H1 (cell line): ENCODE measurements at regions not wholly inside any gene's neighbourhood (a gene's known extent, or its start where the extent isn't known, plus 50 kb on each side); places are given as distances from the start of the nearest gene placed in this dataset.

Experiments
- CTCF ChIA-PET: fragments of 300-600 bp; sonication (Branson Sonifier 250); formaldehyde crosslinking; loops from one replicate; lab custom pipeline; 2021; ENCODE audit not compliant: partially characterized antibody; lab: Charles Lee
- POLR2A ChIA-PET: fragments of 300-600 bp; sonication (Branson Sonifier 250); formaldehyde crosslinking; loops from one replicate; lab custom pipeline; 2021; ENCODE audit warnings: inconsistent platforms; ENCODE audit not compliant: partially characterized antibody; lab: Charles Lee
- DNase-seq, 2 experiments: peaks; one replicate each; pipeline versions ENCODE4 v3.0.0 to v3.0.0-alpha.2; 2010 to 2022; ENCODE audit warnings: low spot score in 2 of 2, low read depth in 1 of 2, mixed read lengths in 1 of 2
- FAIRE-seq: peaks from 2 replicates; lab custom pipeline; 2011; peaks lifted over from hg19 to GRCh38; lab: Jason Lieb, UNC
- H2AFZ ChIP-seq: 2 replicates; pipeline ENCODE4 v1.8.1; 2012; ENCODE audit warnings: low read length, inconsistent platforms
- H2AK5ac ChIP-seq: 2 replicates; pipeline ENCODE4 v1.6.1; 2013; ENCODE audit warnings: low read depth, low read length
- H2BK120ac ChIP-seq: replicated peaks from 2 replicates; pipeline ENCODE3; 2013; ENCODE audit warnings: low read depth, low read length, inconsistent platforms
- H2BK12ac ChIP-seq: 2 replicates; pipeline ENCODE4 v1.6.1; 2013; ENCODE audit warnings: low read depth, low read length
- H2BK15ac ChIP-seq: 2 replicates; pipeline ENCODE4 v1.6.1; 2013; ENCODE audit warnings: low read length
- H2BK20ac ChIP-seq: 2 replicates; pipeline ENCODE4 v1.6.1; 2013; ENCODE audit warnings: low read length
- H2BK5ac ChIP-seq: 2 replicates; pipeline ENCODE4 v1.6.1; 2013; ENCODE audit warnings: low read depth, low read length
- H3K14ac ChIP-seq: 2 replicates; pipeline ENCODE4 v1.6.1; 2013; ENCODE audit warnings: inconsistent platforms; ENCODE audit not compliant: insufficient read length
- H3K18ac ChIP-seq: 2 replicates; pipeline ENCODE4 v1.6.1; 2013; ENCODE audit warnings: low read length; ENCODE audit errors: extremely low read depth
- H3K23ac ChIP-seq: 2 replicates; pipeline ENCODE4 v1.6.1; 2013; ENCODE audit warnings: inconsistent platforms; ENCODE audit not compliant: insufficient read length
- H3K23me2 ChIP-seq: 2 replicates; pipeline ENCODE4 v1.6.1; 2013; ENCODE audit warnings: low read depth, low read length
- H3K27ac ChIP-seq: 2 replicates; pipeline ENCODE4 v1.6.1; 2011; ENCODE audit warnings: low read depth, low read length, inconsistent platforms
- H3K27me3 ChIP-seq, 4 experiments: replicated peaks in 1 of 4; 1 replicate in 1 of 4; 2 replicates in 3 of 4; pipeline versions ENCODE4 v1.6.1 to v1.8.1; 2011 to 2013; ENCODE audit warnings: low read length in 3 of 4, mild to moderate bottlenecking in 3 of 4, inconsistent platforms in 2 of 4, mixed read lengths in 2 of 4, moderate library complexity in 1 of 4; ENCODE audit not compliant: control insufficient read depth in 3 of 4, insufficient read depth in 3 of 4; ENCODE audit errors: extremely low read depth in 1 of 4
- H3K36me3 ChIP-seq, 4 experiments: 2 replicates each; pipeline versions ENCODE4 v1.6.1 to v1.8.1; 2011 to 2013; ENCODE audit warnings: mild to moderate bottlenecking in 4 of 4, low read length in 3 of 4, moderate library complexity in 2 of 4, control low read depth in 1 of 4, inconsistent platforms in 1 of 4; ENCODE audit not compliant: insufficient read depth in 4 of 4, control insufficient read depth in 2 of 4
- H3K4ac ChIP-seq: replicated peaks from 2 replicates; pipeline ENCODE3; 2013; ENCODE audit warnings: low read length, low read depth, mixed read lengths, inconsistent platforms; ENCODE audit not compliant: insufficient read length
- H3K4me1 ChIP-seq, 4 experiments: replicated peaks in 1 of 4; 1 replicate in 1 of 4; 2 replicates in 3 of 4; pipeline versions ENCODE4 v1.6.1 to v1.8.1; 2011 to 2013; ENCODE audit warnings: low read length in 3 of 4, inconsistent platforms in 2 of 4, mixed read lengths in 1 of 4; ENCODE audit not compliant: insufficient read depth in 4 of 4, control insufficient read depth in 3 of 4
- H3K4me2 ChIP-seq, 2 experiments: 2 replicates each; pipeline versions ENCODE4 v1.6.1 to v1.8.1; 2011 to 2013; ENCODE audit warnings: low read depth in 2 of 2, low read length in 2 of 2, control low read depth in 1 of 2, inconsistent platforms in 1 of 2, mild to moderate bottlenecking in 1 of 2; ENCODE audit not compliant: insufficient read depth in 1 of 2
- H3K4me3 ChIP-seq, 4 experiments: fragments of 200-600, 300-600 bp in 1 of 4; sonication (generic), shearing (Covaris generic), sonication (Bioruptor Twin) in 1 of 4; 2 replicates each; pipeline versions ENCODE4 v1.5.1 to v1.8.1; 2011 to 2016; ENCODE audit warnings: low read length in 4 of 4, low read depth in 3 of 4, control low read depth in 2 of 4, inconsistent platforms in 2 of 4, mild to moderate bottlenecking in 2 of 4, mixed read lengths in 1 of 4, moderate library complexity in 1 of 4; ENCODE audit not compliant: insufficient read depth in 2 of 4; ENCODE audit errors: extremely low read depth in 1 of 4
- H3K56ac ChIP-seq: replicated peaks from 2 replicates; pipeline ENCODE3; 2013; ENCODE audit warnings: low read depth, mild to moderate bottlenecking, mixed read lengths, low read length, inconsistent platforms; ENCODE audit not compliant: insufficient read length
- H3K79me1 ChIP-seq: 2 replicates; pipeline ENCODE4 v1.6.1; 2013; ENCODE audit warnings: low read depth, low read length, control low read depth
- H3K79me2 ChIP-seq, 2 experiments: 2 replicates each; pipeline versions ENCODE4 v1.6.1 to v1.8.1; 2012 to 2013; ENCODE audit warnings: low read length in 2 of 2, mild to moderate bottlenecking in 2 of 2, inconsistent platforms in 1 of 2; ENCODE audit not compliant: insufficient read depth in 2 of 2, control insufficient read depth in 1 of 2
- H3K9ac ChIP-seq, 4 experiments: replicated peaks in 1 of 4; 1 replicate in 1 of 4; 2 replicates in 3 of 4; pipeline versions ENCODE4 v1.6.1 to v1.8.1; 2011 to 2013; ENCODE audit warnings: low read depth in 3 of 4, low read length in 3 of 4, control low read depth in 2 of 4, mild to moderate bottlenecking in 2 of 4, moderate library complexity in 2 of 4, inconsistent platforms in 1 of 4; ENCODE audit errors: extremely low read depth in 1 of 4
- H3K9me3 ChIP-seq, 2 experiments: 2 replicates each; pipeline versions ENCODE4 v1.6.1 to v1.8.1; 2012 to 2013; ENCODE audit warnings: mild to moderate bottlenecking in 2 of 2, moderate library complexity in 2 of 2, control low read depth in 1 of 2, inconsistent platforms in 1 of 2, low read depth in 1 of 2, low read length in 1 of 2, mixed read lengths in 1 of 2; ENCODE audit not compliant: insufficient read depth in 2 of 2
- H4K20me1 ChIP-seq, 2 experiments: replicated peaks in 1 of 2; 2 replicates each; pipeline versions ENCODE3 to v1.8.1; 2011 to 2013; ENCODE audit warnings: inconsistent platforms in 2 of 2, low read length in 2 of 2, mild to moderate bottlenecking in 1 of 2; ENCODE audit not compliant: insufficient read depth in 2 of 2, control insufficient read depth in 1 of 2
- H4K5ac ChIP-seq: 2 replicates; pipeline ENCODE4 v1.6.1; 2013; ENCODE audit warnings: low read length, low read depth, mixed read lengths, inconsistent platforms; ENCODE audit not compliant: insufficient read length
- H4K8ac ChIP-seq: 2 replicates; pipeline ENCODE4 v1.8.0; 2013; ENCODE audit warnings: mild to moderate bottlenecking, moderate library complexity, low read length, inconsistent platforms; ENCODE audit not compliant: insufficient read depth; ENCODE audit errors: extremely low read depth
- H4K91ac ChIP-seq: replicated peaks from 2 replicates; pipeline ENCODE3; 2013; ENCODE audit warnings: low read length, mixed read lengths, inconsistent platforms; ENCODE audit not compliant: insufficient read length
- BCL11A ChIP-seq, 2 experiments: IDR thresholded peaks; one replicate each; pipeline ENCODE4 v1.6.1; 2011; ENCODE audit warnings: low read depth in 2 of 2, low read length in 2 of 2, mild to moderate bottlenecking in 2 of 2
- BRCA1 ChIP-seq: IDR thresholded peaks from 2 replicates; pipeline ENCODE4 v1.6.1; 2012; ENCODE audit warnings: low read depth, low read length, improper control_type of control experiment
- EGR1 ChIP-seq: IDR thresholded peaks from 2 replicates; pipeline ENCODE4 v1.6.1; 2011; ENCODE audit warnings: low read depth, low read length, borderline replicate concordance
- KDM4A ChIP-seq: IDR thresholded peaks from one replicate; pipeline ENCODE4 v1.7.1; 2012; ENCODE audit warnings: low read depth, mild to moderate bottlenecking, moderate library complexity, low read length, inconsistent platforms; ENCODE audit not compliant: severe bottlenecking
- NRF1 ChIP-seq: IDR thresholded peaks from 2 replicates; pipeline ENCODE4 v1.6.1; 2011; ENCODE audit warnings: mild to moderate bottlenecking, low read depth, low read length, improper control_type of control experiment
- RAD21 ChIP-seq, 2 experiments: IDR thresholded peaks in 1 of 2; conservative IDR thresholded peaks in 1 of 2; 2 replicates each; pipeline ENCODE4 v1.6.1; 2011; ENCODE audit warnings: low read depth in 2 of 2, low read length in 2 of 2, improper control_type of control experiment in 1 of 2, inconsistent platforms in 1 of 2, mild to moderate bottlenecking in 1 of 2, moderate library complexity in 1 of 2
- TAF1 ChIP-seq: IDR thresholded peaks from 2 replicates; pipeline ENCODE4 v1.6.1; 2011; ENCODE audit warnings: mild to moderate bottlenecking, low read depth, low read length
- WGBS, 2 experiments: shearing (Covaris generic) in 1 of 2; methylation state at CpG; one replicate each; pipeline versions ENCODE4 v1.1.6 to v1.1.7; 2013 to 2015; ENCODE audit warnings: low lambda C conversion rate in 2 of 2, mixed read lengths in 2 of 2, inconsistent platforms in 1 of 2, low coverage in 1 of 2, missing lambda C conversion rate in 1 of 2; ENCODE audit not compliant: insufficient replicate concordance in 2 of 2, insufficient coverage in 1 of 2, insufficient read length in 1 of 2; ENCODE audit errors: extremely low coverage in 1 of 2, missing lambda C conversion rate in 1 of 2; 5-methylcytosine and 5-hydroxymethylcytosine counted together

- H4K8ac ChIP-seq: no peak overlapping the region
- no peaks in the 10 kb centered on the region; a peak in 1 of 7 replicates for H3K27me3 ChIP-seq
- no peak overlapping the region for H3K56ac ChIP-seq
- H4K20me1 ChIP-seq: no peaks in the 10 kb centered on the region
- H2BK120ac ChIP-seq: no peak overlapping the region
- H3K14ac ChIP-seq: no peak overlapping the region
- no peak overlapping the region for H2BK15ac ChIP-seq
- H4K5ac ChIP-seq: no peak overlapping the region
- H3K79me1 ChIP-seq: no peaks in the 10 kb centered on the region
- no peak overlapping the region for H3K4me2 ChIP-seq
- H2BK20ac ChIP-seq: no peak overlapping the region; the same call in 1 of the 2 replicates
- H4K91ac ChIP-seq: no peak overlapping the region
- 93% methylated on average over 14 of the region's 14 CpGs; no CpG with 5 or more reads in 1 of the 2 experiments for WGBS, 2 experiments
- peaks cover 1% of the 10 kb centered on the region; the same call in 1 of the 2 replicates for H3K23me2 ChIP-seq
- TF ChIP-seq BRCA1 (no peak), BCL11A (IDR thresholded peaks at IDR 0.05; ENCODE audit: low read depth in 2 of 2, low read length in 2 of 2) (no peak), TAF1 (no peak), KDM4A (no peak), RAD21 (IDR thresholded peaks at IDR 0.05 in 1 of 2, conservative IDR thresholded peaks at IDR 0.05 in 1 of 2; ENCODE audit: low read depth in 2 of 2, low read length in 2 of 2) (no peak), EGR1 (no peak), NRF1 (no peak)
- H3K18ac ChIP-seq: no peak overlapping the region
- no peak overlapping the region for H2AK5ac ChIP-seq
- H3K79me2 ChIP-seq: no peaks in the 10 kb centered on the region
- ChIA-PET CTCF (interaction anchor here (1.3 kb wide), 2 partner anchors 12 to 34 kb away, joined by 4 read pairs; no protein-coding TSS in a partner anchor), POLR2A (no interaction called here)
- H3K23ac ChIP-seq: no peak overlapping the region
- H3K9ac ChIP-seq: no peak overlapping the region
- H3K9me3 ChIP-seq: no peaks in the 10 kb centered on the region
- H2AFZ ChIP-seq: no peak overlapping the region
- H2BK5ac ChIP-seq: no peak overlapping the region
- DNase-seq: no peak
- H3K4me1 ChIP-seq: peaks cover 0 to 4% (median 3%) of the 10 kb centered on the region in 4 experiments; a peak in 3 of 7 replicates
- no peak for FAIRE-seq
- H3K4ac ChIP-seq: no peak overlapping the region
- no peak overlapping the region for H3K27ac ChIP-seq
- H3K4me3 ChIP-seq: no peak overlapping the region
- no peak overlapping the region for H2BK12ac ChIP-seq
- no peaks in the 10 kb centered on the region for H3K36me3 ChIP-seq
Measured at GRCh38 chr20:19920381-19921138, 96.6 kb upstream of the NAA20 start.
